Stimulated activated CD8-positive, alpha-beta memory T cell treated with anti-CD3 and anti-CD28 coated beads, Interleukin-15, amount 100 ng/mL, for 1 hour (primary cell): ENCODE measurements at regions not wholly inside any gene's neighbourhood (a gene's known extent, or its start where the extent isn't known, plus 50 kb on each side); places are given as distances from the start of the nearest gene placed in this dataset.

Experiments
- DNase-seq: peaks from one replicate; pipeline ENCODE4 v3.0.0-alpha.2; 2020; ENCODE audit warnings: low read depth

DNA sequence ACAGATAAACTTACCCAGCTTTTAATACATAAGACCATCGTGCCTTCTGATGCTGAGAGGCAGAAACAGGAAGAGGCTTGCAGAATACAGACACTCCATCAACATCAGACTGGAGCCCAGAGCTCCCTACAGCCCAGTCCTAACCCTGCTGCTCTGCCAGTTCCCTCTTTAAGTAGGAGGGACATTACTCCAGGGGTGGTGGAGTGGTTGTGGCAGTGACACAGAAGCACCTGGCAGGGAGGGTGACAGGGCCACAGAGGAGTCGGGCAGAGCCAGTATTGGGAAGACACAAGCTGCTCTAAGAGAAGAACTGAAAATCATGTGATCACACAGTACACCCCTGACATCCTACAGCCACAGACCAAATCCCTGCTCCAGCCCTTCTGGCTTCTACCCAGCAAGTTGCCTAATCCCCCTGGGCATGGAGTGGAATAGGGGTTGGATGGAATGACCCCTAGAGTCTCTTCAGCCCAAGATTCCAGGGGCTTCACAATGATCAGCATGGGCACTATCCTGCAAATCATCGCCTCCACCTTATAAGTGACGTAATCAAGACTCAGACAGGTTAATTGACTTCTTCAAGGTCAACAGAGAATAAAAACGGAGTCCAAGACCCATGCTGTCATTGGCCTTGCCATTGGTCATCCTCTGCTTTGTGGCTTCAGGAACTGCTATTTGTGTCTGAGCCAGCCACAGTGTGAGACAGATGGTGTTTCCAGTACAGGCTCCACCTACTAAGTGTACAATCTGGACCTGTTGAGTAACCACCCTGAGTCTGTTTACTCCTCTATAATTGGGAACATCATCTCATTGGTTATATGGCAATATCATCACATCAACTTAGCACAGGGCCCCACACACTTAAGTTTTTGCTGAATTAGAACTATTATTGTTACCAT lies 61.1 kb upstream of the ZMIZ1 start:
- DNase-seq: no peak

DNA sequence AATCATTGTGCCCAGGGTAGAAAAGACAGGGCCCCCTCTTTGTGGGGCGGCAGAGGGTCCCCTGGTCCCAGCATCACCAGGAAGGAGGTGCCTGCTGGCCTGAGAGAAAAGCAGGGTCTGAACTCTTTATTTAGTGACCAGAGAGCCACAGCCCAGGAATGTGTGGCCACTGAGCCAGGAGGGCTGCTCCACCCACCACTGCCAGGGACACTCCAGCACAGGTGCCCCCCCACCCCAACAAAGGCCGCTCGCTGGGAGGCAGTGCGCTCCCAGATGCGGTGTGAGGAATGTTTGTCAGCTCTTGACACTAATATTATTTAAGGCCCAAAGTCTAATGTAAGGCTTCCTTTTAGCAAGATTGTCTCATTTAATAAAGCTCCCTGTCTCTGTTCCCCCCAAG lies 59.6 kb upstream of the ZMIZ1 start:
- no peak for DNase-seq

DNA sequence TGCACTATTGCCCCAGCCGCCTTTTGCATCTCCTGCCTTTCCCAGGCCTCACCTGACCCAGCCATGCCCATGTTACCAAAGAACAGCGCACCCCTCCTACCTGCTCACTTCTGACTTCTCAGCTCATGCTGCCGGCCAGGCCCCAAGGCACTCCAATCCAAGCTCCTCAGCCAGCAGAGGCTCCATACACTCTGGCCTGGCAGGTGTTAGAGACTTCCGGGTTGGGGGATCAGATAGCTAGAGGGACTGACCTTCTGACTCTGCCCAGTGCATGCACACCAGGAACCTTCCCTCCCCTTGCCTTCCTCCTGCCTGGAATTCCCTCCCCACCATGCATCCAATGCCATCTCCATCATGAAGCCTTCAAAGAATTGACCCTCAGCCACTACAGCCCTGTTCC lies 56.2 kb upstream of the ZMIZ1 start:
- no peak for DNase-seq

DNA sequence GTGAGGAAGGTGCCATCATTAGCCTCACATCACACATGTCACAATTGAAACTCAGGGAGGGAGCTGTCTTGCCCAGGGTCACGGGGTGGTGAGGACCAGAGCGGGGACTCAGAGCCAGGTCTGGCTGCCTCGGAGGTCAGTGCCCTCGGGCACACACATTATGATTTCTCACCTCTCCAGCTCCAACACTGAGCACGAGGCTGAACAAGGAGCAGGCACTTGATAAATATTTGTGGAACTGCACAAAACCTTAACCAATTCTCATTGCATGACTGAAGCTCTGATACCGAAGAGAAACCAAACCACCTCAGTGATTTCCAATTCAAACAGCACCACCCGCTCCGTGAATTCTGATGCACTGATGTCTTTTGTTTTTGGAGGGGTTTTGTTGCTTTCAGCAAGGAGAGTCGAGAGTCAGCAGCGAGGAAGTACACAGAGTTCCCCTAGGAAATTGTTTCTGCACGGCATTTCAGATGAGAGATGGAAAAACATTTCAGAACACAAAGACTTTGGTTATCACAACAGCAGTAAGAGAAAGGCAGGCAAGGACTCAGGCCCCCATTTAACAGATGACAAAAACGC lies 55.3 kb upstream of the ZMIZ1 start:
- DNase-seq: no peak

DNA sequence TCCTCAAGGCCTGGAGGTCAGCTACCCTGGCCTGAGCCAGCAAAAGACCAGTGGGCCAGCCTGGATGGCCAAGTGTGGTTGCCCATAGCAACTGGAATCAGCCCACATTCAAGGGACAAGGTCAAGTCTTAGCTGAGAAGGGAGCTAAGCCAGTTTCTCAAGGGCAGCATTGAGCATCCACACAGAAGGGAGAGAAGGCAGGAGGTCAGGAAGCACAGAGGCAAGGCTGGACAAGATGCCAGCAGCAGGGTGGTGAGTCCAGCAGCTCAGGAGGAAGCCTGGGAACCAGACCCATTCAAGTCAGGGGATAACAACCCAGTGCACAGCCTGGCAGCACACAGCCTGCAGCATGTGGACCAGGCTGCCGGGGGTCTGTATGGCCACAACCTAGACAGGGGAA lies 54.0 kb upstream of the ZMIZ1 start:
- DNase-seq: no peak

DNA sequence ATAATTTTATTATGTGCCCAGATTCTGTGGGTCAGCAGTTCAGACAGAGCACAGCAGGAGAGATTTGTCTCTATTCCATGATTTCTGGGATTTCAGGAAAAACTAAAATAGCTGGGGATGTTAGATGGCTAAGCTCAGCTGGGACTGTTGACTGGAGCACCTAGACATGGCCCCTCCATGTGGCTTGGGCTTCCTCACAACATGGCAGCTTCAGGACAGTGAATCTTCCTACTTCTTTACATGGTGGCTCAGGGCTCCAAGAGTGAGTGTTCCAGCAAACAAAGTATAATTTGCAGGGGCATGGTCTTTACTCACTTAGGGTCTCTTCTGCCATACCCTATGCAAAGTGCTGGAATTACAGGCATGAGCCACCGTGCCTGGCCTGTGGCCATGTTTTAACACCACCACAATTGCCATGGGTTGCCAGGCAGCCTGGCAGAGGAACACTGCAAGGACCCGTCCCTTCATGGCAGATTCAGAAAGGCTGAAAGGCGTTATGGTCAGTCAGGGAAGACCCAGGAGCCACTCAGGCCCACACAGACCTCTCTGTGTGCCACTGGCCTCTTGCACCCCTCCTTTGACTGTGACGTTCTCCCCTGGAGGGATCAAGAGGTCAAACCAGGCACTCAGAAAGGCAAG lies 50.8 kb upstream of the ZMIZ1 start:
- DNase-seq: no peak

DNA sequence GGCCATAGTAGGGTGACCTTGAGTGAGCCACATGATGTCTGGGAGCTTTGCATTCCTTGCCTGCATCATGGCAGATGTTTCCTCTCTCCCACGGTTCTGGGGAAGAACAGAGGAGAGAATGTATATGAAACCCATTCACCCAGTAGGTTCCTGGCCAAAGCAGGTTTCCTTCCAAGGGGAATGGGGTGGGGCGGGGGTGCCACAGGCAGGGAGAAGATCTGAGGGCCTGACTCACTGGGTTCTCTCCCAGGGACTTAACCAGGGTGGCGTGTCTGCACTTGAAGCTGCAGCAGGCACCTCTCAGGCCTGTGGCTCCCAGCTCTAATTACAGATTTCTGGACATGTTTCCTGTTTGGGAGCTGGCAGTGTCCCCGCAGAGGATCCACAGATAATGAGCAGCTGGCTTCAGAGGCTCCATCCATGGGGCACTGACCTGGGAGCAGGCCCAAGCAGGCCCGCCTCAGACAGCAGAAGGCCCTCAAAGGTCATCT lies 50.2 kb upstream of the ZMIZ1 start:
- no peak for DNase-seq
